BE2C (cell line): ENCODE measurements at regions not wholly inside any gene's neighbourhood (a gene's known extent, or its start where the extent isn't known, plus 50 kb on each side); places are given as distances from the start of the nearest gene placed in this dataset.

Source experiments
- DNase-seq: peaks from one replicate; pipeline ENCODE4 v3.0.0-alpha.2; 2020
- H3K27me3 ChIP-seq: fragments of 250-450 bp; sonication (Bioruptor Pico); 2 replicates; pipeline ENCODE4 v1.5.1; 2020; ENCODE audit warnings: mild to moderate bottlenecking
- H3K36me3 ChIP-seq: fragments of 250-450 bp; sonication (Bioruptor Pico); 2 replicates; pipeline ENCODE4 v1.5.1; 2020; ENCODE audit warnings: mild to moderate bottlenecking
- H3K4me1 ChIP-seq: fragments of 250-450 bp; sonication (Bioruptor Pico); 2 replicates; pipeline ENCODE4 v1.5.1; 2020
- H3K4me3 ChIP-seq: 2 replicates; pipeline ENCODE4 v1.5.1; 2011; ENCODE audit warnings: low read depth, low read length
- H3K9me3 ChIP-seq: fragments of 250-450 bp; sonication (Bioruptor Pico); 2 replicates; pipeline ENCODE4 v1.5.1; 2020
- TF ChIP-seq, protein P1 (sequence below): IDR thresholded peaks from 2 replicates; pipeline ENCODE4 v1.5.1; 2012; ENCODE audit warnings: mild to moderate bottlenecking, low read depth, low read length

DNA sequence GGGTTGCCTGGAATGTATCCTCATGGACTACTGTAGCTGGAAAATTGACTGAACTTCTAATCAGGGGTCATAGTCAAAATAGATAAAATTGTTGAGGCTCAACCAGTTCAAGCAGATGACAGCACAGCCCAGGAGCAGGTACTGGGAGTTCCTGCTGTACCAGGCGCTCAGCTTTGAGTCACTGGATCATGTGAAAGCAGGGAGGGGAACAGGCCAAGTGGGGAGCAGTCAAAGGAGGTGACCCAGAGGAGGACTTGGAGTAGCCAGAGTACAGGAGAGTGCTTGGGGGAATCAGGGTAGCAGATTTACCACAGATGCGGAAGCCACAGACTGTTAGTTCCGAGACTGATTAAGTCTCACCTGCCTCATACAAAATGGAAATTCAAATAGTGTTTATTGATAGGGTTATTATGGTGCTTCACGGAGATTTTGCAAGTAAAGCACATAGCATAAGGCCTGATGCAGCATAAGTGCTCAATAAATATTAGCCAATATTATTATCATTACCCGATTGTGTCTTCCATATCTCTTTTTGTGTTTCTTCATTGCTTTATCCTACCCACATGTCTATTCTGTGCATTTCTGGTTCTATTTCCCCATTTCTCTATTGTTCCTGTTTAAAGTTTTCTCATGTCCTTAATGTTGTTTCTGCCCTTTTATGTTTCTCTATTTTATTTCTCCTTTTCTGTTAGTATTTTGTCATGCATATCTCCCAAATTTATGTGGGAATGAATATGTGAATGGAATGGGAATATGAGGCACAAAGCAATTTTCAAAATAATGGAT, 369.2 kb upstream of the MCTP2 start:
- Histone ChIP-seq H3K4me3 (peak overlapping the region; percentile 61), H3K9me3 (no peaks in the 10 kb centered on the region), H3K4me1 (peaks cover 14% of the 10 kb centered on the region), H3K27me3 (no peaks in the 10 kb centered on the region), H3K36me3 (no peaks in the 10 kb centered on the region)
- peak; percentile 18 for DNase-seq
- TF ChIP-seq, protein P1, sequence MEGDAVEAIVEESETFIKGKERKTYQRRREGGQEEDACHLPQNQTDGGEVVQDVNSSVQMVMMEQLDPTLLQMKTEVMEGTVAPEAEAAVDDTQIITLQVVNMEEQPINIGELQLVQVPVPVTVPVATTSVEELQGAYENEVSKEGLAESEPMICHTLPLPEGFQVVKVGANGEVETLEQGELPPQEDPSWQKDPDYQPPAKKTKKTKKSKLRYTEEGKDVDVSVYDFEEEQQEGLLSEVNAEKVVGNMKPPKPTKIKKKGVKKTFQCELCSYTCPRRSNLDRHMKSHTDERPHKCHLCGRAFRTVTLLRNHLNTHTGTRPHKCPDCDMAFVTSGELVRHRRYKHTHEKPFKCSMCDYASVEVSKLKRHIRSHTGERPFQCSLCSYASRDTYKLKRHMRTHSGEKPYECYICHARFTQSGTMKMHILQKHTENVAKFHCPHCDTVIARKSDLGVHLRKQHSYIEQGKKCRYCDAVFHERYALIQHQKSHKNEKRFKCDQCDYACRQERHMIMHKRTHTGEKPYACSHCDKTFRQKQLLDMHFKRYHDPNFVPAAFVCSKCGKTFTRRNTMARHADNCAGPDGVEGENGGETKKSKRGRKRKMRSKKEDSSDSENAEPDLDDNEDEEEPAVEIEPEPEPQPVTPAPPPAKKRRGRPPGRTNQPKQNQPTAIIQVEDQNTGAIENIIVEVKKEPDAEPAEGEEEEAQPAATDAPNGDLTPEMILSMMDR = no peak

DNA sequence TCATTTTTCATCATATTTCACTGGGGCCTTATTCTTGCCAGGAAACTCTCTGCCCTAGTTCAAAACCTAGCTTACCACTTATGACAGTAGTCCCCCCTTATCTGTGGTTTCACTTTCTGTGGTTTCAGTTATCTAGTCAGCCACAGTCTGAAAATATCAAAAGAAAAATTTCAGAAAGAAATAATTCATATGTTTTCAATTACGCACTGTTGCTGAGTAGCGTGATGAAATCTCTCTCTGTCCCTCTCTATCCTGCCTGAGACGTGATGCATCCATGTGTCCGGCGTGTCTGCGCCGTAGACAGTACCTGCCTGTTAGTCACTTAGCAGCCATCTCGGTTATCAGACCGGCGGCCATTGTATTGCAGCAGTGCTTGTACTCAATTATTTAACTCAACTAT, 369.9 kb upstream of the MCTP2 start:
- TF ChIP-seq, protein P1 = no peak
- H3K36me3 ChIP-seq = no peaks in the 10 kb centered on the region
- H3K27me3 ChIP-seq = no peaks in the 10 kb centered on the region
- peaks cover 12% of the 10 kb centered on the region for H3K4me1 ChIP-seq
- DNase-seq = peak; percentile 66
- H3K4me3 ChIP-seq = peak overlapping the region; percentile 61
- no peaks in the 10 kb centered on the region for H3K9me3 ChIP-seq

DNA sequence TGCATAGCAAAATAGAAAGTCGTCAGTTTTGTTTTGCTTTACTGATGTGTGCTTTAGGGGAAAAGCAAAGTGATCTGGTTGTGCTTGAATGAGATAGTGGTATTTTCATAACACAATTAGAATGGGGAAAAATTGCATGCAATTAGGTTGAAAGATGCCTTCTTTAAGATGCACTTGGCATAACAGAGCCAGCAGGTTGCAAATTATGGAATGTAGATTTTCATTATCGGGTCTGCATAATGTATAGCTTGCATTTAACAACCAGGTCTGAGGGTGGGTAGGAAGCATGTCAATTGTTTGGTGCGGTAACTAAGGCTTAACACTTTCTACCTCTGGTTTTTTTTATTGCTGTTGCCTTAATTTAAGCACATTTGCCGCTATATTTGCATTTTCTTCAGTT, 370.7 kb upstream of the MCTP2 start:
- Histone ChIP-seq H3K9me3 (no peaks in the 10 kb centered on the region), H3K4me3 (no peak overlapping the region), H3K27me3 (no peaks in the 10 kb centered on the region), H3K4me1 (peaks cover 12% of the 10 kb centered on the region), H3K36me3 (no peaks in the 10 kb centered on the region)
- no peak for DNase-seq
- TF ChIP-seq, protein P1 = no peak

DNA sequence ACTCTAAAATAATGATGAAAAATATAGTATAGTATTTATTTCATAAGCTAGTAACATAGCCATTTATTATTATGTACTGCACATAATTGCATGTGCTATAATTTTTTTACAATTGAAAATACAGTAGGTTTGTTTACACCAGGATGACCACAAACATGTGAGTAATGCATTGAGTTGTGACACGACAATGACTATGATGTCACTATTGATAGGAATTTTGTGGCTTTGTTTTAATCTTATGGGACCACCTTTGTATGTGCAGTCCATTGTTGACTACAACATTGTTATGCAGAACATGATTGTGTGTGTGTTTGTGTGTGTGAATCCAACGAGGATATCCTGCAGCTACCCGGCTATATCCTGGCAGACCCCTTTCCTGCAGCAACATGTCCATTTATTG, 372.2 kb upstream of the MCTP2 start:
- Histone ChIP-seq H3K36me3 (no peaks in the 10 kb centered on the region), H3K27me3 (no peaks in the 10 kb centered on the region), H3K4me1 (peaks cover 12% of the 10 kb centered on the region), H3K9me3 (no peaks in the 10 kb centered on the region), H3K4me3 (no peak overlapping the region)
- TF ChIP-seq, protein P1 = no peak
- DNase-seq = no peak

DNA sequence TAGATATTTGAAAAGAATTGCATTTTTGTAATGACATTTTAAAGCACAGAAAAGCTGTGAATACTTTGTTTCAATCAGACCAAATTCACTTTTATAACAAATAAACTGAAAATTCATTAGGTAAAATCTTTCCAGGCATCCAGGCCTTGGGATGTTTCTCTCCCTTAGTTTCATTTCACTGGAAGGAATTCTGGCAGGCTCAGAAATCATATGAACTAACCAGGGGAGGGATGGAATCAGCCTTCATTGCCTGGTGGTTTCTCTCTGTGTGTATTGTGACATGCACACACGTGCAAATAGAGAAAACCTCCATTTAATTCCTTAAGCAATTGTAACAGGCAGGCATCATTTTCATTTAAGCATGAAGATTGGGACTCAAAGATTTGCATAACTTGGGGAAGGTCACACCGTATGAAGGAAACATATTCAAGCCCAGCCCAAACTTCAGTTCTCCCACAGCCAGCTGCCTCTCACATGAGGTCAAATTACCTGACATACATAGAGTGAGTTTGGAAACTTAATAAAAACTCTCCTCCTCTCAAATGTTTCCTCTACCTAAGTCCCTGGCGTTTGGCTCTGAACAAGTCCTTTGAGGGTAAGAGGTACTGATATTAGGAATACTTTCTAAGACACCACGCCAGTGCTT, 376.1 kb upstream of the MCTP2 start:
- TF ChIP-seq, protein P1 = no peak
- Histone ChIP-seq H3K27me3 (no peaks in the 10 kb centered on the region), H3K9me3 (no peaks in the 10 kb centered on the region), H3K36me3 (no peaks in the 10 kb centered on the region), H3K4me1 (no peaks in the 10 kb centered on the region; the same call in none of the 2 replicates), H3K4me3 (no peak overlapping the region)
- no peak for DNase-seq

DNA sequence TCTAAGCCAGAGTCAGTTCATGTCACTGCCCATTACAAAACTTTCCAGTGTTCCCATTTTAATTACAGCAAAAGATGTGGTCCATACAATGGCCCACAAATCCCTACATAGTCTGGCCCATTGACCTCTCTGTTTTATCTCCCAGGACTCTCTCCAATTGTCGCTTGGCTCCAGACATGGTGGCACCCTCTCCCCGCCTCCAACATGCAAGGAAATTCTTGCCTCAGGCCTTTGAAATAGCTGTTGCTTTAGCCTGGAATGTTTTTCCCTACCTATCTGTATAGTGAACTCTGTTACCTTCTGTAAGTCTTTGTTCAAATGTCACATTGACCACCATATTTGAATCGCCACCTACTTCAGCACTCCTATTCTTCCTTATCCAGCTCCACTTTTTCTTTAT, 377.3 kb upstream of the MCTP2 start:
- no peaks in the 10 kb centered on the region for H3K27me3 ChIP-seq
- no peak for DNase-seq
- no peaks in the 10 kb centered on the region for H3K36me3 ChIP-seq
- no peaks in the 10 kb centered on the region; the same call in none of the 2 replicates for H3K4me1 ChIP-seq
- no peaks in the 10 kb centered on the region for H3K9me3 ChIP-seq
- no peak overlapping the region for H3K4me3 ChIP-seq
- TF ChIP-seq, protein P1 = no peak
